ENCODE measurements at regions not wholly inside any gene's neighbourhood (a gene's known extent, or its start where the extent isn't known, plus 50 kb on each side); places are given as distances from the start of the nearest gene placed in this dataset.

DNA sequence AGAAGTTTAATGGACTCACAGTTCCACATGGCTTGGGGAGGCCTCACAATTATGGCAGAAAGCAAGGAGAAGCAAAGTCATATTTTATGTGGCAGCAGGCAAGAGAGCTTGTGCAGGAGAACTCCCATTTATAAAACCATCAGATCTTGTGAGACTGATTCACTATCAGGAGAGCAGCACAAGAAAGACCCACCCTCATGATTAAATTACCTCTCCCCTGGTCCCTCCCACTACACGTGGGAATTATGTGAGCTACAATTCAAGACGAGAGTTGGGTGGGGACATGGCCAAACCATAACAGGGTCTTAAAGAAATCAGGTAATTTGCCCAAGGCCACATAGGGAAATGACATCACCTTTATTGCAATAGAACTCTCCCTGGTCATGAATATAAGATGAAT lies 1073.3 kb upstream of the ACVR2A start:
- H3K4me3 ChIP-seq (replicated peaks in 1 of 4; ENCODE audit: control extremely low read depth in 1 of 4, insufficient read depth in 1 of 4, low read depth in 3 of 4, low read length in 4 of 4): no peak overlapping the region
- no peaks in the 10 kb centered on the region for H3K9me3 ChIP-seq (ENCODE audit: control insufficient read depth, insufficient read depth, low read depth, low read length)
- H3K4me2 ChIP-seq (ENCODE audit: extremely low read depth, insufficient read depth, low read length): no peak overlapping the region
- no peak for DNase-seq (ENCODE audit: low read depth in 2 of 2)
- no peak overlapping the region for H3K9ac ChIP-seq (ENCODE audit: insufficient read depth, low read length)
- H3K79me2 ChIP-seq (ENCODE audit: control insufficient read depth, insufficient read depth, low read length): no peaks in the 10 kb centered on the region
- H3K36me3 ChIP-seq (ENCODE audit: control insufficient read depth, insufficient read depth, low read length): no peaks in the 10 kb centered on the region
- H2AFZ ChIP-seq (ENCODE audit: low read length): no peak overlapping the region
- H3K27me3 ChIP-seq (ENCODE audit: control insufficient read depth, insufficient read depth, low read length): no peaks in the 10 kb centered on the region
- no peak for TF ChIP-seq EZH2 (IDR thresholded peaks at IDR 0.05; ENCODE audit: low read length, missing control alignments)
- TF ChIP-seq, protein P1, sequence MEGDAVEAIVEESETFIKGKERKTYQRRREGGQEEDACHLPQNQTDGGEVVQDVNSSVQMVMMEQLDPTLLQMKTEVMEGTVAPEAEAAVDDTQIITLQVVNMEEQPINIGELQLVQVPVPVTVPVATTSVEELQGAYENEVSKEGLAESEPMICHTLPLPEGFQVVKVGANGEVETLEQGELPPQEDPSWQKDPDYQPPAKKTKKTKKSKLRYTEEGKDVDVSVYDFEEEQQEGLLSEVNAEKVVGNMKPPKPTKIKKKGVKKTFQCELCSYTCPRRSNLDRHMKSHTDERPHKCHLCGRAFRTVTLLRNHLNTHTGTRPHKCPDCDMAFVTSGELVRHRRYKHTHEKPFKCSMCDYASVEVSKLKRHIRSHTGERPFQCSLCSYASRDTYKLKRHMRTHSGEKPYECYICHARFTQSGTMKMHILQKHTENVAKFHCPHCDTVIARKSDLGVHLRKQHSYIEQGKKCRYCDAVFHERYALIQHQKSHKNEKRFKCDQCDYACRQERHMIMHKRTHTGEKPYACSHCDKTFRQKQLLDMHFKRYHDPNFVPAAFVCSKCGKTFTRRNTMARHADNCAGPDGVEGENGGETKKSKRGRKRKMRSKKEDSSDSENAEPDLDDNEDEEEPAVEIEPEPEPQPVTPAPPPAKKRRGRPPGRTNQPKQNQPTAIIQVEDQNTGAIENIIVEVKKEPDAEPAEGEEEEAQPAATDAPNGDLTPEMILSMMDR (conservative IDR thresholded peaks at IDR 0.05 in 1 of 2, IDR thresholded peaks at IDR 0.05 in 1 of 2; ENCODE audit: low read depth in 1 of 2, low read length in 2 of 2): no peak
- no peaks in the 10 kb centered on the region for H3K4me1 ChIP-seq (ENCODE audit: control insufficient read depth, extremely low read depth, insufficient read depth, low read length)
- H4K20me1 ChIP-seq (ENCODE audit: control insufficient read depth, extremely low read depth, insufficient read depth, low read length): no peaks in the 10 kb centered on the region
- no peak overlapping the region for H3K27ac ChIP-seq (ENCODE audit: insufficient read depth, low read length)

DNA sequence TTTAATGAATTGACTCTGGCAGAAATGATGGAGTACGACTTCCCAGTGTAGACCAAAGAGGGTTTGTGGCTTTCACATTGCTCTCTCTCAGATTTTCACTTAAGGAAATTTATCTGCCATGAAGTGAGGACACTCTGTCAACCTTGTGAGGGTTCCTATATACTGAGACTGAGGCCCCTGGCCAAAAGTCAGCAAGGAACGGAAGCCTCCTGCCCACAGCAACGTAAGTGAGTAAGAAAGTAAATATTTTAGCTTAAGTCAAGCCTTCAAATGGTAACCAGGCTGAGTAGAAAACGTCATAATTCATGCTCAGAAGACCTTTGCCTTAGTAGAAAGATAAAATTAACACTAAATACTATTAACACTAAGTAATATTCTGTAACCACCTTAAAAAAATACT lies 1080.5 kb upstream of the ACVR2A start:
- DNase-seq (ENCODE audit: low read depth in 2 of 2): peak; percentile 19 to 55
- H3K4me2 ChIP-seq (ENCODE audit: extremely low read depth, insufficient read depth, low read length): no peak overlapping the region
- H3K9me3 ChIP-seq (ENCODE audit: control insufficient read depth, insufficient read depth, low read depth, low read length): no peaks in the 10 kb centered on the region
- H3K27ac ChIP-seq (ENCODE audit: insufficient read depth, low read length): no peak overlapping the region
- no peak overlapping the region for H2AFZ ChIP-seq (ENCODE audit: low read length)
- H3K36me3 ChIP-seq (ENCODE audit: control insufficient read depth, insufficient read depth, low read length): no peaks in the 10 kb centered on the region
- no peak overlapping the region for H3K9ac ChIP-seq (ENCODE audit: insufficient read depth, low read length)
- no peaks in the 10 kb centered on the region for H3K79me2 ChIP-seq (ENCODE audit: control insufficient read depth, insufficient read depth, low read length)
- H3K4me1 ChIP-seq (ENCODE audit: control insufficient read depth, extremely low read depth, insufficient read depth, low read length): no peaks in the 10 kb centered on the region
- no peaks in the 10 kb centered on the region for H3K27me3 ChIP-seq (ENCODE audit: control insufficient read depth, insufficient read depth, low read length)
- TF ChIP-seq EZH2 (IDR thresholded peaks at IDR 0.05; ENCODE audit: low read length, missing control alignments): no peak
- TF ChIP-seq, protein P1 (conservative IDR thresholded peaks at IDR 0.05 in 1 of 2, IDR thresholded peaks at IDR 0.05 in 1 of 2; ENCODE audit: low read depth in 1 of 2, low read length in 2 of 2): no peak
- no peaks in the 10 kb centered on the region for H4K20me1 ChIP-seq (ENCODE audit: control insufficient read depth, extremely low read depth, insufficient read depth, low read length)
- no peak overlapping the region for H3K4me3 ChIP-seq (replicated peaks in 1 of 4; ENCODE audit: control extremely low read depth in 1 of 4, insufficient read depth in 1 of 4, low read depth in 3 of 4, low read length in 4 of 4)

DNA sequence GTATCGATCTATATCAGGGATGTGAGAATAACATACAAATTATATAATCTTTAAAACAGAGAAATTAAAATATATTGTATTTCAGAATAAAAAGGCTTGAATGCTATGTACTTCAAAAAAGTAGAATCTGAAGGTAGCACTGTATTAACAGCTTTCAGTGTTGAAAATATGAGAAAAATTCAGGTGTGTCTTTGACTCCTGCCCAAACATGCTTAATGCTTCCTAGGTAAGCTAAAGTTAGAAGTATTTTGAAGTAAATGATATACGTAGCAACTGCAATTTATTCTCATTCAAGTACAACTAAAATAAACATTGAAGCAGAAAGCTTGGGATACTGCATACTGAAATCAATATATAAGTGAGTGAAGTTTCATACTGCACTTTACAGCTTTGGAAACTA lies 1082.0 kb upstream of the ACVR2A start:
- Histone ChIP-seq H3K79me2 (ENCODE audit: control insufficient read depth, insufficient read depth, low read length) (no peaks in the 10 kb centered on the region), H3K27ac (ENCODE audit: insufficient read depth, low read length) (no peak overlapping the region), H4K20me1 (ENCODE audit: control insufficient read depth, extremely low read depth, insufficient read depth, low read length) (no peaks in the 10 kb centered on the region), H3K4me3 (replicated peaks in 1 of 4; ENCODE audit: control extremely low read depth in 1 of 4, insufficient read depth in 1 of 4, low read depth in 3 of 4, low read length in 4 of 4) (no peak overlapping the region), H3K36me3 (ENCODE audit: control insufficient read depth, insufficient read depth, low read length) (no peaks in the 10 kb centered on the region), H3K9me3 (ENCODE audit: control insufficient read depth, insufficient read depth, low read depth, low read length) (no peaks in the 10 kb centered on the region), H3K4me1 (ENCODE audit: control insufficient read depth, extremely low read depth, insufficient read depth, low read length) (no peaks in the 10 kb centered on the region), H3K27me3 (ENCODE audit: control insufficient read depth, insufficient read depth, low read length) (no peaks in the 10 kb centered on the region), H2AFZ (ENCODE audit: low read length) (no peak overlapping the region), H3K9ac (ENCODE audit: insufficient read depth, low read length) (no peak overlapping the region), H3K4me2 (ENCODE audit: extremely low read depth, insufficient read depth, low read length) (no peak overlapping the region)
- no peak for TF ChIP-seq EZH2 (IDR thresholded peaks at IDR 0.05; ENCODE audit: low read length, missing control alignments)
- TF ChIP-seq, protein P1 (conservative IDR thresholded peaks at IDR 0.05 in 1 of 2, IDR thresholded peaks at IDR 0.05 in 1 of 2; ENCODE audit: low read depth in 1 of 2, low read length in 2 of 2): no peak
- DNase-seq (ENCODE audit: low read depth in 2 of 2): no peak

All from fibroblast of lung (primary cell).